WTC11 (cell line): ENCODE measurements at regions not wholly inside any gene's neighbourhood (a gene's known extent, or its start where the extent isn't known, plus 50 kb on each side); places are given as distances from the start of the nearest gene placed in this dataset.
A peak's percentile ranks its signal among the peaks of the same experiment; 100 is the strongest.

Experiments
- ATAC-seq: fragments of 200-7000 bp; cut with Tn5 transposase; 2 replicates; pipeline ENCODE4 v1.10.0; 2021; ENCODE audit warnings: mild to moderate bottlenecking, moderate library complexity
- CTCF ChIA-PET: fragments of 300-600 bp; sonication (Branson Sonifier 250); formaldehyde crosslinking; loops from one replicate; lab custom pipeline; 2021; ENCODE audit warnings: antibody characterized with exemption; lab: Charles Lee
- POLR2A ChIA-PET: fragments of 350-600 bp; sonication (Branson Sonifier 250); formaldehyde crosslinking; loops from one replicate; lab custom pipeline; 2021; ENCODE audit warnings: antibody characterized with exemption; lab: Charles Lee
- DNase-seq: peaks from one replicate; pipeline ENCODE4 v3.0.0; 2021; ENCODE audit warnings: low spot score
- H3K27ac Mint-ChIP-seq: 2 replicates; pipeline ENCODE4 v1.8.0; 2021; ENCODE audit warnings: mixed read lengths
- H3K27me3 Mint-ChIP-seq: 2 replicates; pipeline ENCODE4 v1.8.0; 2021; ENCODE audit warnings: low read depth, mild to moderate bottlenecking, moderate library complexity, mixed read lengths
- H3K36me3 Mint-ChIP-seq: 2 replicates; pipeline ENCODE4 v1.8.0; 2021; ENCODE audit warnings: mixed read lengths
- H3K4me1 Mint-ChIP-seq: 2 replicates; pipeline ENCODE4 v1.8.0; 2022; ENCODE audit warnings: mixed read lengths
- H3K4me3 Mint-ChIP-seq: 2 replicates; pipeline ENCODE4 v1.8.0; 2021; ENCODE audit warnings: mild to moderate bottlenecking, moderate library complexity, mixed read lengths
- H3K9me3 Mint-ChIP-seq: 2 replicates; pipeline ENCODE4 v1.8.0; 2021; ENCODE audit warnings: mixed read lengths
- CREM ChIP-seq: sonication (generic); formaldehyde crosslinking; IDR thresholded peaks from 2 replicates; pipeline ENCODE4 v1.8.1; 2022; ENCODE audit warnings: mild to moderate bottlenecking, missing genetic modification reagents, moderate library complexity
- E2F1 ChIP-seq: sonication (generic); formaldehyde crosslinking; IDR thresholded peaks from 2 replicates; pipeline ENCODE4 v1.8.0; 2022; ENCODE audit warnings: mild to moderate bottlenecking, missing genetic modification reagents
- E2F5 ChIP-seq: sonication (generic); formaldehyde crosslinking; IDR thresholded peaks from 2 replicates; pipeline ENCODE4 v1.8.1; 2022; ENCODE audit warnings: mild to moderate bottlenecking, moderate library complexity, missing genetic modification reagents
- ELF4 ChIP-seq: sonication (generic); formaldehyde crosslinking; IDR thresholded peaks from 2 replicates; pipeline ENCODE4 v1.8.1; 2022; ENCODE audit warnings: low read depth, mild to moderate bottlenecking, moderate library complexity, missing genetic modification reagents
- FOXJ3 ChIP-seq: sonication (generic); formaldehyde crosslinking; IDR thresholded peaks from 2 replicates; pipeline ENCODE4 v1.9.0; 2021; ENCODE audit warnings: missing genetic modification reagents, mild to moderate bottlenecking, borderline replicate concordance
- FOXK1 ChIP-seq: sonication (generic); formaldehyde crosslinking; IDR thresholded peaks from 2 replicates; pipeline ENCODE4 v1.8.0; 2022; ENCODE audit warnings: mild to moderate bottlenecking, moderate library complexity, missing genetic modification reagents
- HMGXB4 ChIP-seq: sonication (generic); formaldehyde crosslinking; IDR thresholded peaks from 2 replicates; pipeline ENCODE4 v1.8.1; 2023; ENCODE audit warnings: mild to moderate bottlenecking, moderate library complexity, missing genetic modification reagents
- IRF2 ChIP-seq: sonication (generic); formaldehyde crosslinking; IDR thresholded peaks from 2 replicates; pipeline ENCODE4 v1.8.0; 2022; ENCODE audit warnings: low read depth, missing genetic modification reagents, borderline replicate concordance
- NR3C1 ChIP-seq: sonication (generic); formaldehyde crosslinking; conservative IDR thresholded peaks from 2 replicates; pipeline ENCODE4 v1.8.1; 2023; ENCODE audit warnings: low read depth, mild to moderate bottlenecking, missing genetic modification reagents
- OVOL2 ChIP-seq: fragments of 250-450 bp; sonication (Bioruptor Pico); IDR thresholded peaks from 2 replicates; pipeline ENCODE4 v1.9.0; 2021; ENCODE audit warnings: mild to moderate bottlenecking, borderline replicate concordance
- PREB ChIP-seq: sonication (generic); formaldehyde crosslinking; IDR thresholded peaks from 2 replicates; pipeline ENCODE4 v1.8.1; 2022; ENCODE audit warnings: mild to moderate bottlenecking, missing genetic modification reagents, moderate library complexity, borderline replicate concordance
- PRRX2 ChIP-seq: fragments of 250-450 bp; sonication (Bioruptor Pico); IDR thresholded peaks from 2 replicates; pipeline ENCODE4 v1.8.0; 2021; ENCODE audit warnings: mild to moderate bottlenecking
- STAT6 ChIP-seq: sonication (generic); formaldehyde crosslinking; conservative IDR thresholded peaks from 2 replicates; pipeline ENCODE4 v1.8.1; 2023; ENCODE audit warnings: mild to moderate bottlenecking, low read depth, missing genetic modification reagents, moderate library complexity
- ZNF121 ChIP-seq: sonication (generic); formaldehyde crosslinking; IDR thresholded peaks from 2 replicates; pipeline ENCODE4 v1.8.0; 2023; ENCODE audit warnings: missing genetic modification reagents
- ZNF281 ChIP-seq: sonication (generic); formaldehyde crosslinking; IDR thresholded peaks from 2 replicates; pipeline ENCODE4 v1.8.0; 2023; ENCODE audit warnings: mild to moderate bottlenecking, missing genetic modification reagents
- ZNF396 ChIP-seq: fragments of 250-450 bp; sonication (Bioruptor Pico); IDR thresholded peaks from 2 replicates; pipeline ENCODE4 v1.8.0; 2021; ENCODE audit warnings: mild to moderate bottlenecking, moderate library complexity, borderline replicate concordance
- TF ChIP-seq, protein P1 (sequence below): sonication (generic); formaldehyde crosslinking; IDR thresholded peaks from 2 replicates; pipeline ENCODE4 v1.8.0; 2022; ENCODE audit warnings: mild to moderate bottlenecking, missing genetic modification reagents

DNA sequence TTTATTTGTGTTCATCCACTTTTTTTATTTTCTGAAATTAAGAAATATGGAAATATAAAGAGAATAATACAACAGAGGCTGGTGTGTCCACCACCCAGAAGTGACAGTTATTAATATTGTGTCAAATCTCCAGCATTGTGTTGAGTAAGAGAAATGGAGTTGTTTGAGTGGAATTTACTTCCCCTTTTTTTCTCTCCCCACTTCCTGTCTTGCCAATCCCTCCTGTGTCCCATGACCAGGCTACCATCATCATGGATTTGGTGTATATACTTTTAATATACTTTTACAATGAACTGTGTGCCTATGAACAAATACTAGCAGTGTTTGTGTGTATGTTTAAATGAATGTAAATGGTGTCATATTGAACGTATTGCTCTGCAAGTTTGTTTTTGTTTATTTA, 276.9 kb upstream of the SKOR2 start (continued):
- TF ChIP-seq OVOL2 (CRISPR knock-in tag) (no peak), PRRX2 (CRISPR knock-in tag) (no peak), PREB (CRISPR knock-in tag) (no peak), HMGXB4 (no peak), E2F1 (CRISPR knock-in tag) (no peak), FOXJ3 (no peak), NR3C1 (CRISPR knock-in tag) (no peak), ZNF121 (CRISPR knock-in tag) (no peak)

- ATAC-seq (peak; percentile 39; the same call in 1 of the 2 replicates), DNase-seq (no peak)
- H3K9me3 Mint-ChIP-seq: no peaks in the 10 kb centered on the region
- peaks cover 7% of the 10 kb centered on the region; the same call in 1 of the 2 replicates for H3K4me1 Mint-ChIP-seq
- no peak overlapping the region for H3K27ac Mint-ChIP-seq
- no peak overlapping the region for H3K4me3 Mint-ChIP-seq
- no peaks in the 10 kb centered on the region for H3K36me3 Mint-ChIP-seq
- POLR2A ChIA-PET: no interaction called here
- H3K27me3 Mint-ChIP-seq: no peaks in the 10 kb centered on the region; the same call in 1 of the 2 replicates
- CTCF ChIA-PET: no interaction called here
- TF ChIP-seq PREB (CRISPR knock-in tag) (no peak), IRF2 (CRISPR knock-in tag) (no peak), ZNF281 (CRISPR knock-in tag) (no peak), E2F1 (CRISPR knock-in tag) (no peak), ZNF396 (CRISPR knock-in tag) (no peak), ELF4 (CRISPR knock-in tag) (no peak), CREM (no peak), FOXK1 (CRISPR knock-in tag) (no peak), STAT6 (no peak), E2F5 (CRISPR knock-in tag) (no peak)
- TF ChIP-seq, protein P1, sequence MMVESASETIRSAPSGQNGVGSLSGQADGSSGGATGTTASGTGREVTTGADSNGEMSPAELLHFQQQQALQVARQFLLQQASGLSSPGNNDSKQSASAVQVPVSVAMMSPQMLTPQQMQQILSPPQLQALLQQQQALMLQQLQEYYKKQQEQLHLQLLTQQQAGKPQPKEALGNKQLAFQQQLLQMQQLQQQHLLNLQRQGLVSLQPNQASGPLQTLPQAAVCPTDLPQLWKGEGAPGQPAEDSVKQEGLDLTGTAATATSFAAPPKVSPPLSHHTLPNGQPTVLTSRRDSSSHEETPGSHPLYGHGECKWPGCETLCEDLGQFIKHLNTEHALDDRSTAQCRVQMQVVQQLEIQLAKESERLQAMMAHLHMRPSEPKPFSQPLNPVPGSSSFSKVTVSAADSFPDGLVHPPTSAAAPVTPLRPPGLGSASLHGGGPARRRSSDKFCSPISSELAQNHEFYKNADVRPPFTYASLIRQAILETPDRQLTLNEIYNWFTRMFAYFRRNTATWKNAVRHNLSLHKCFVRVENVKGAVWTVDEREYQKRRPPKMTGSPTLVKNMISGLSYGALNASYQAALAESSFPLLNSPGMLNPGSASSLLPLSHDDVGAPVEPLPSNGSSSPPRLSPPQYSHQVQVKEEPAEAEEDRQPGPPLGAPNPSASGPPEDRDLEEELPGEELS (CRISPR knock-in tag): no peak
Observed at GRCh38 chr18:47526147-47526546, 274.7 kb upstream of the SKOR2 start.
